ENCODE measurements at regions not wholly inside any gene's neighbourhood (a gene's known extent, or its start where the extent isn't known, plus 50 kb on each side); places are given as distances from the start of the nearest gene placed in this dataset.

GRCh38 chr3:102018551-102018950 is 169.2 kb downstream of the NFKBIZ start:
- peak overlapping the region; percentile 59 for H3K4me2 ChIP-seq (ENCODE audit: low read length)
- H3K4me1 ChIP-seq (ENCODE audit: low read length): peaks cover 66% of the 10 kb centered on the region
- TF ChIP-seq EZH2phosphoT487 (IDR thresholded peaks at IDR 0.05; ENCODE audit: low read depth) (no peak), CTCF (IDR thresholded peaks at IDR 0.05; ENCODE audit: low read depth, low read length) (no peak)

GRCh38 chr3:102020735-102021134 is 171.4 kb downstream of the NFKBIZ start:
- no peaks in the 10 kb centered on the region for H3K79me2 ChIP-seq (ENCODE audit: low read length)
- peak overlapping the region; percentile 3; the same call in 1 of the 2 replicates for H3K9ac ChIP-seq (ENCODE audit: low read length)
- no peaks in the 10 kb centered on the region for H3K9me3 ChIP-seq (ENCODE audit: insufficient read depth, low read length)
- peaks cover 87% of the 10 kb centered on the region for H3K4me1 ChIP-seq (ENCODE audit: low read length)
- no peaks in the 10 kb centered on the region for H3K27me3 ChIP-seq (ENCODE audit: low read depth, low read length)
- H4K20me1 ChIP-seq (ENCODE audit: insufficient read depth, low read length): no peaks in the 10 kb centered on the region
- no peak overlapping the region; the same call in 1 of the 2 replicates for H3K4me3 ChIP-seq (ENCODE audit: low read length)
- no peak overlapping the region for H2AFZ ChIP-seq (ENCODE audit: low read depth, low read length)
- peak overlapping the region; percentile 32; the same call in 1 of the 2 replicates for H3K27ac ChIP-seq (ENCODE audit: low read length)
- H3K36me3 ChIP-seq (replicated peaks; ENCODE audit: low read depth, low read length): peaks cover 16% of the 10 kb centered on the region
- TF ChIP-seq EZH2phosphoT487 (IDR thresholded peaks at IDR 0.05; ENCODE audit: low read depth) (no peak), CTCF (IDR thresholded peaks at IDR 0.05; ENCODE audit: low read depth, low read length) (no peak)
- peak overlapping the region; percentile 7 for H3K4me2 ChIP-seq (ENCODE audit: low read length)

More at GRCh38 chr3:102018551-102018950, 169.2 kb downstream of the NFKBIZ start:
- H3K36me3 ChIP-seq (replicated peaks; ENCODE audit: low read depth, low read length): peaks cover 15% of the 10 kb centered on the region
- peak overlapping the region; percentile 62; the same call in 1 of the 2 replicates for H2AFZ ChIP-seq (ENCODE audit: low read depth, low read length)
- no peaks in the 10 kb centered on the region for H3K79me2 ChIP-seq (ENCODE audit: low read length)
- H3K4me3 ChIP-seq (ENCODE audit: low read length): peak overlapping the region; percentile 35
- H4K20me1 ChIP-seq (ENCODE audit: insufficient read depth, low read length): no peaks in the 10 kb centered on the region
- H3K27ac ChIP-seq (ENCODE audit: low read length): peak overlapping the region; percentile 13; the same call in 1 of the 2 replicates
- no peaks in the 10 kb centered on the region for H3K9me3 ChIP-seq (ENCODE audit: insufficient read depth, low read length)
- H3K9ac ChIP-seq (ENCODE audit: low read length): peak overlapping the region; percentile 10; the same call in 1 of the 2 replicates
- no peaks in the 10 kb centered on the region for H3K27me3 ChIP-seq (ENCODE audit: low read depth, low read length)

GRCh38 chr3:102024270-102024904 is 175.1 kb downstream of the NFKBIZ start:
- TF ChIP-seq CTCF (IDR thresholded peaks at IDR 0.05; ENCODE audit: low read depth, low read length) (no peak), EZH2phosphoT487 (IDR thresholded peaks at IDR 0.05; ENCODE audit: low read depth) (no peak)
- Histone ChIP-seq H4K20me1 (ENCODE audit: insufficient read depth, low read length) (no peaks in the 10 kb centered on the region), H3K4me2 (ENCODE audit: low read length) (peak overlapping the region; percentile 14), H3K4me1 (ENCODE audit: low read length) (peaks cover 51% of the 10 kb centered on the region), H3K9ac (ENCODE audit: low read length) (no peak overlapping the region), H3K79me2 (ENCODE audit: low read length) (no peaks in the 10 kb centered on the region), H3K27me3 (ENCODE audit: low read depth, low read length) (no peaks in the 10 kb centered on the region), H2AFZ (ENCODE audit: low read depth, low read length) (no peak overlapping the region), H3K9me3 (ENCODE audit: insufficient read depth, low read length) (no peaks in the 10 kb centered on the region), H3K36me3 (replicated peaks; ENCODE audit: low read depth, low read length) (peaks cover 11% of the 10 kb centered on the region), H3K4me3 (ENCODE audit: low read length) (no peak overlapping the region), H3K27ac (ENCODE audit: low read length) (peak overlapping the region; percentile 32)

GRCh38 chr3:102025606-102026270 is 176.4 kb downstream of the NFKBIZ start:
- Histone ChIP-seq H3K27me3 (ENCODE audit: low read depth, low read length) (no peaks in the 10 kb centered on the region), H3K9ac (ENCODE audit: low read length) (no peak overlapping the region), H4K20me1 (ENCODE audit: insufficient read depth, low read length) (no peaks in the 10 kb centered on the region), H3K4me2 (ENCODE audit: low read length) (no peak overlapping the region), H3K9me3 (ENCODE audit: insufficient read depth, low read length) (no peaks in the 10 kb centered on the region), H3K4me3 (ENCODE audit: low read length) (no peak overlapping the region), H3K36me3 (replicated peaks; ENCODE audit: low read depth, low read length) (peaks cover 11% of the 10 kb centered on the region), H3K79me2 (ENCODE audit: low read length) (no peaks in the 10 kb centered on the region), H3K27ac (ENCODE audit: low read length) (no peak overlapping the region), H3K4me1 (ENCODE audit: low read length) (peaks cover 43% of the 10 kb centered on the region), H2AFZ (ENCODE audit: low read depth, low read length) (no peak overlapping the region)
- TF ChIP-seq CTCF (IDR thresholded peaks at IDR 0.05; ENCODE audit: low read depth, low read length): no peak
- no peak for TF ChIP-seq EZH2phosphoT487 (IDR thresholded peaks at IDR 0.05; ENCODE audit: low read depth)
